GM19238 (cell line): ENCODE measurements at regions not wholly inside any gene's neighbourhood (a gene's known extent, or its start where the extent isn't known, plus 50 kb on each side); places are given as distances from the start of the nearest gene placed in this dataset.
"Not testable (repeated sequence)": the region's sequence is repeated elsewhere in the genome, so short reads cannot be mapped to it uniquely, and the experiment has no call there.

Source experiments
- DNase-seq: peaks from one replicate; pipeline ENCODE4 v3.0.0; 2011; ENCODE audit warnings: low spot score; ENCODE audit not compliant: insufficient read length

GRCh38 chr9:18274693-18275092, 199.3 kb upstream of the ADAMTSL1 start:
- DNase-seq = no peak

GRCh38 chr9:18275313-18275990, 198.5 kb upstream of the ADAMTSL1 start:
- DNase-seq = no peak

- no peak for DNase-seq
Measured at GRCh38 chr9:18281291-18281690, 192.7 kb upstream of the ADAMTSL1 start.

GRCh38 chr9:18294229-18294628, 179.7 kb upstream of the ADAMTSL1 start:
- no peak for DNase-seq

- DNase-seq = no peak
Measured at GRCh38 chr9:18296702-18297055, 177.3 kb upstream of the ADAMTSL1 start.

GRCh38 chr9:18297056-18297841, 176.7 kb upstream of the ADAMTSL1 start:
- DNase-seq = no peak

GRCh38 chr9:18299449-18299848, 174.5 kb upstream of the ADAMTSL1 start:
- DNase-seq = no peak

- not testable (repeated sequence) for DNase-seq
Measured at GRCh38 chr9:18305167-18305806, 168.7 kb upstream of the ADAMTSL1 start.

- DNase-seq = no peak
Measured at GRCh38 chr9:18314316-18314715, 159.6 kb upstream of the ADAMTSL1 start.

- no peak for DNase-seq
Measured at GRCh38 chr9:18317896-18318295, 156.1 kb upstream of the ADAMTSL1 start.

GRCh38 chr9:18319918-18320445, 154.0 kb upstream of the ADAMTSL1 start:
- DNase-seq = no peak

GRCh38 chr9:18324928-18325745, 148.8 kb upstream of the ADAMTSL1 start:
- DNase-seq = no peak

GRCh38 chr9:18325746-18326011, 148.3 kb upstream of the ADAMTSL1 start:
- DNase-seq = not testable (repeated sequence)

GRCh38 chr9:18327121-18327520, 146.8 kb upstream of the ADAMTSL1 start:
- no peak for DNase-seq

- DNase-seq = no peak
Measured at GRCh38 chr9:18330401-18331309, 143.3 kb upstream of the ADAMTSL1 start.

GRCh38 chr9:18331310-18331684, 142.7 kb upstream of the ADAMTSL1 start:
- no peak for DNase-seq

GRCh38 chr9:18331808-18332209, 142.1 kb upstream of the ADAMTSL1 start:
- DNase-seq = no peak

GRCh38 chr9:18333157-18333556, 140.8 kb upstream of the ADAMTSL1 start:
- no peak for DNase-seq

GRCh38 chr9:18335825-18336224, 138.1 kb upstream of the ADAMTSL1 start:
- no peak for DNase-seq

GRCh38 chr9:18338042-18338441, 135.9 kb upstream of the ADAMTSL1 start:
- no peak for DNase-seq

- no peak for DNase-seq
Measured at GRCh38 chr9:18343784-18344183, 130.2 kb upstream of the ADAMTSL1 start.
